ENCODE measurements at regions not wholly inside any gene's neighbourhood (a gene's known extent, or its start where the extent isn't known, plus 50 kb on each side); places are given as distances from the start of the nearest gene placed in this dataset.

DNA sequence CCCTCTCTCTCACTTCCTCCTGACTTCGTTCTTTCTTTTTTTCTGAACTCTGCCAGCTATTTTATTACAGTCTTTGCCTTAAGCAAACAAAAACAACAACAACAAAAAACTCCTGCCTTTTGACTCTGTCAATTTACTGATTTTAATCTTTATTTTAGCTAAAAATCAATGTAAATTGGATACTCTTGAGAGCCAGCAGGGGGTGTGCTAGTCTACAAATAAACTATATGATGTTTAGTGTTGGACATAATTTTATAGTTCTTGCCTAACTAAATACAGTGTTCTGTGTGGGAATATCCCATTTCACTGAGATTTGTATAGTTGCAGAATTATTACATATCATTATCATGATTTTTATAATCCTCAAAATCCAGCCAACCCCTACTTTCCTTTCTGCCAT lies 1199.9 kb upstream of the SPRY2 start:
- no peak for DNase-seq (ENCODE audit: low spot score)

DNA sequence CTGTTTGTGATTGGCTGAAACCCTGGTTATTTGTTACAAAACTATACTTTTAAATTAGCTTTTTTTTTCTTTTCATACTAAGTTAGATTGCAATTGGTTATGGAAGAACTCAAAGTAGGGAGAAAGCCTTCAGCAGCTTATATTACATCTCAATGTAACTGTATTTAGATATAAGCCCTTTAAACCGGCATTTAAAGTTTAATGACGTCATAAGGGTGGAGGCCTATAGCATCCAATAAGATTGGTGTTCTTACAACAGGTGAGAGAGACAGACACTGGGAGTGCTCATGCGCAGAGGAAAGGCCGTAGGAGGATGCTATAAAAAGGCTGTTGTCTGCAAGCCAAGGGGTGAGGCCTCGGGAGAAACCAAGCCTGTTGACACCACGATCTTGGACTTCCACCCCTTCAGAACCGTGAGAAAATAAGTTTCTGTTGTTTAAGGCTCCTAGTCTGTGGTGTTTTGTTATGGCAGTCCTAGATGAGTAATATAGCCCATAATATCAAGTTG lies 1198.8 kb upstream of the SPRY2 start:
- no peak for DNase-seq (ENCODE audit: low spot score)

DNA sequence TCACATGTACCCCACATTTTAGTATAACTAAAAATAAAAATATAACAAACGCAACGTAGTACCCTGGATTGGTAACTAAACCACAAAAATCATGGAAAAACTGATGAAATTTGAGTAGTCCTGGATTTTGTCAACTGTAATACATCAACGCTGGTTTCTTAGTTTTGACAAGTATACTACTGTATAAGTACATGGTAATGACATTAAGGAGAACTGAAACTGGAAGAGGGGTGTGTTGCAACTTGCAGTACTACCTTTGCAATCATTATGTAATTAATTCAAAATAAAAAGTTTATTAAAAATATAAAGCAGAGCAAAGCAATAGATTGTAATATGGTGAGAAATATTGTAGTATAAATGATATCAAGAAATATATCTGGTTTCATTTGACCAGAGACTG lies 1158.0 kb upstream of the SPRY2 start:
- no peak for DNase-seq (ENCODE audit: low spot score)

DNA sequence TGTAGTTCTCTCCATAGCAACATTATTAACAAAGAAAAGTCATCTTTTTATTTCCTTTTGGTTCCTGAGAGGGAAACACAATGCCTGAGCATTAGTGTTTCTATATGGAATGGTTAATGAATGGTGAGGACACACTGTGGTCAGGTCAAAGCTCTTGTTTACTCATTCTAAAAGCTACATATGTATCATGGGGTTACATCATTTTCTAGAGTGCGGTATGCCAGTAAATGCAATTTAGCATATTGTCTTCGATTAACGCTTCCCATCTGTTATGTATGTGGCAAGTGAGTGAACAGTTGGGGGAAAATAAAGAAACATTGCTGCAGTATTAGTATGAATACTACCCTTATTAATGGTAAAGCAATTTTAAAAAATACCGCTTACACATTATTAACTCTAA lies 1152.2 kb upstream of the SPRY2 start:
- peak; percentile 12 for DNase-seq (ENCODE audit: low spot score)

DNA sequence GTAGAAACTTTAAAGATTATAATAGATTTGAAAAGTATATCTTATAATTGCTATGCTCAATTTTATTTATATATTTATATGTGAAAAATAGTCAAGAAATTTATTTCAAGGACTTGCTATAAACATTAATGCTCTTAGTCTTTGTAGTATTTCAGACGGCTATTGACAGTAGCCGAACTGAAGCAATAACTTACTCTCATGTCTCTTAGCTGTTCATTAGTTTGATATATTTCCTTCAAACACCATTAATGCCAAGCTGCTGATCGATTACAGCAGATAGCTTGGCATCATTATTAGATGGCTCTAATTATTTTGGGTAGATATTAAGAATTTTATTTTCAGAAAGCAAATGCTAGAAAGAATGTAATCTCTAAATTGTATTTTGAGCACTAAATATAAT lies 1151.5 kb upstream of the SPRY2 start:
- DNase-seq (ENCODE audit: low spot score): no peak

DNA sequence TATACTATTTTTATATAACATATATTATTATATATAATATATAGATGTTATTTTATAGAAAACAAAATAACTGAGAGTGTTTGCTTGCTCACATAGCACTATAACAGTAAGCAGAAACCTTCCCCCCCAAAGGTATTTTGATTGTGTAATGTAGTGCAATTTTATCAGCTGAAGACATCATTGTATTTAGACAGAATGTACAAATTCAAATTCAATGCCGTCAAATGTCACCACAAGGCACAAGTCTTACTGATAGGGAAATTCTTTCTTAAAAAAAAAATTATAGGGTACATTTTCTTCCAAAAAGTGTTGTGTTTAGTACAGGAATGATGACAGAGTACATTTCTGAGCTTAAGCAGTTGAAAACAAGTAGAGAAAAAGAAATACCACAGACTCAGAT lies 1147.1 kb upstream of the SPRY2 start:
- no peak for DNase-seq (ENCODE audit: low spot score)

DNA sequence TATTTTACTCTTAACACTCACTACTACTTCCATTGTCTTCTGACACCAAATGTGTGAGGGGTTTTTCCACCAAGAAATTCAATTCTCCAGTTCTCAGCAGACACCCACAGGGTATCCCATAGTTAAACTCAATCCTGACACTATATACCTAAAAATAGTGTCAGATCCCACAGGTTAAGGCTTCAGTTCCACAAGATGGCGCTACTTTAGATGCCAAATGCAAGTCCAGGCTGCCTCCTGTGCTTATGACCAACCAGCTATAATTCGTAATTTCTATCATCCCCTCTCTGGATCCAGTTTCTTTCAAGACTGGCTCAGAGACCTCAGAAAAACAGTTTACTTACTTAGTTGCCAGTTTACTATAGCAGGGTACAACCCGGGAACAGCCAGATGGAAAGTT lies 1146.2 kb upstream of the SPRY2 start:
- DNase-seq (ENCODE audit: low spot score): peak; percentile 21

DNA sequence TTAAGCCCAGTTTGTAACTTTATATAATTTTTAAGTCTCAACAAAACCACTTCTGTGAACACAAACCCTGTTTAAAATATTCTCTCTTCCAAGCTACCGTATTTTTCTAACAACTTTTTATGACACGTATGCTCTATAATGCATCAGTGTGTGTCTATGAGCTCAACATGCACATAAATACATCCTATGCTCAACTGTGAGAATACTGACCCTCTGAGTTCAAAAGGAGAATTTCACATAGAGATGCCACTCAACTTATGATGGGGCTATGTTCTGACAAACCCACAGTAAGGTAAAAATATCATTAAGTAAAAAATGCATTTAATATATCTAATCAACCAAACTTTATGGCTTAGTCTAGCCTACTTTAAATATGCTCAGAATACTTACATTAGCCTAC lies 1139.7 kb upstream of the SPRY2 start:
- no peak for DNase-seq (ENCODE audit: low spot score)

DNA sequence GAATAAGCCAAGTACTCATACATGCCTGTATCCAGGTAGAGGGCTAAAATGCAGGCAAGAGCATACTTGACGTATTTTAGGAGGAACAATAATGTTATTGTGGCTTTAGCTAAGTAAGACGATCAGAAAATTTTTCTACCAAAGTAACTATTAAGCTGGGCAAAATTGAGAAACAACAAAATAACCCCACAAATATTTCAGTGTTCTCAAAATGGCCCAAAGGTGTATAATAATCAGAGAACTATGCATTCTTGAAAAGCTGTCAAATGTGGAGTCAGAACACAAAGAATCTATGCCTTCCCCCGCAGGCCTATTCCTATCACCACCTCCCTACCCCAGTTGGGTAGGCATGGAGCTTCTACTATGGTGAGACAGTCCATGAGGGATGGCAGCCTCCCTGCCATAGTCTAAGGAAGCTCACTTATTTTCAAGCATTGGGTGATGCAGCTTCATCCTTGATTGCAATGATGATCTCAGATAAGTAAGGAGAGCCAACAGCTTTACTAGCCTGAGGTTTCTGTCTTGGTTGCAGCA lies 1132.5 kb upstream of the SPRY2 start:
- DNase-seq (ENCODE audit: low spot score): no peak

DNA sequence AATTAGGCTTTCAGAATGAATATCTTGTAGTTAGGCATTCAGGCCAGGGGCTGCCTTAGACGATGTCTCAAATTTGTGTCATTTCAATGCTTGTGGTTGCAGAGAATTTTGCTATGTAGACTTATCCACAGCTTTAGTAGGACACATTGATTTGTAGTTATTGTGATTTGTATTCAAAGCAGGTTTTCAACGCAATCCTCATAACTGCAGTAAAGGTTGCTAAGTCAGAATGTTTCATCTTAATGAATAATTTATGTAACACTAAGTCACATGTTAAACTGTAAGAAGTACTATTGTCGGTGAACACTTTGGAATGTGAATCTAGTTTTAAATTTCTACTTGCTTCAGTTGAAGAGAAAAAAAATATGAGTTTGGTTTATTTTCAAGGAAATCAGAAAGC lies 1117.2 kb upstream of the SPRY2 start:
- no peak for DNase-seq (ENCODE audit: low spot score)

DNA sequence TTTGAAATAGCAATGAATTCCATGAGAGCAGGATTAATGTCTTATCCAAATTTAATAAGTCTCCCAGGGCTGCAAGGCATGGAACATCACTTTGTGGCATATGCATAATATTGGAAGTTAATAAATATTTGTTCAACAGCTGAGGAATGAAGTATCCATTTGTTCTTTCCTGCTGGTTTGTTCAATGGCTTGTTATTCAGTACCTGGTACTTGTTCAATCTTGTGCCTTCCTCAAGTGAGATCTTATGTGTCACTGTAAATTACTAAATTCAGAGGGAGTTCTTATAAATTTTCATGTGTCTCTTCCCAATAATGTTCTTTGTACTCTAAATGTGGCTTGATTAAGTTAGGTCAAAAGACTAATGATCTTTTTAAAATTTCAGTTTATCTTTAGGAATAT lies 1105.5 kb upstream of the SPRY2 start:
- DNase-seq (ENCODE audit: low spot score): no peak

DNA sequence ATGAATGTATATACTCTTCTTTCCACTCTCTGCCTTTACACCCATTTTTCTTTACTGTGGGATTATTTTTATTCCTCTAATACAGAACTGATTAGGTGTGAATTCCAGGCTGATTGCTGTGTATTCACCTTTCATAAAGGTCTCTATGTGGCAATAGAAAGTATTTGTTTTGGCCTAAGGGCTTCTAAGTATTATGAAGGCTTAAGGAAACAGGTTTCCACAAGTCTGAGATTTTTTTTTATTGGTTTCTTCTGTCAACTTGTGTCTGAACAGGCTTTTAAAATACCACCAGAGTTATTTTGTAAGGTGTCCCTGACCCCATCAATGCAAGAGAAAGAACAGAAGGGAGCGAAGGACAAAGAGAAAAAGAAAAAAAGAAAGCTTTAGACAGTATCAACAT lies 1102.0 kb upstream of the SPRY2 start:
- DNase-seq (ENCODE audit: low spot score): no peak

DNA sequence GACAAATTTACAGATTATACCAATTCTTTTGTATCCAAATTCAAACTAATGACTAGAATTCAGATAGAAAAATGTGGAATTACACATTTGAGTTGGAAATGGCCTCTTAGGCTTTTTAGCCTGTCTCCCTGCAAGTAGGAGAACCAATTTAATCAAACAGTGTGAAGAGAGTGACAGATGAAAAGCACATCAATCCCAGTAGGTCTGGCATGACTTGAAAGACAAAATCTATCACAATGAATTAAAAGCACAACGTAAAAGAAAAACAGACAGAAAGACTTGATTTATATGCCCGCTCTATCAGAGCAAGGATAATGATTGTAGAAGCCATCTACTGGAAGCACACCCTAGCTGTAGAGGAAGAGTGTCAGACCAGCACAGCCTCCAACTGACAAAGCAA lies 1084.4 kb upstream of the SPRY2 start:
- DNase-seq (ENCODE audit: low spot score): no peak

DNA sequence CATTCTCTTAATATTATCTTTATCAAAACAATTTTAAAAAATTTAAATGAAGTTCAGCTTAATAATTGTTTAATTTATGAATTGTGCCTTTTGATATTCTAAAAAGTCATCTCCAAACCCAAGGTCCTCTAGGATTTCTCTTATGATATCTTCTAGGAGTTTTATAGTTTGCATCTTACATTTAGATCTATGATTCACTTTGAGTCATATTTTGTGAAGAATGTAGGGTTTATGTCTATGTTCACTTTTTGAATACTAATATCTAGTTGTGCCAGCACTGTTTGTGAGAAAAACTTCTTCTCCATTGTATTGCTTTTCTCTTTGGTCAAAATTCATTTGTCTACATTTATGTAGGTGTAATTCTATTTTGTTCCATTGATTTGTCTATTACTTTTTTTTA lies 1068.4 kb upstream of the SPRY2 start:
- no peak for DNase-seq (ENCODE audit: low spot score)

DNA sequence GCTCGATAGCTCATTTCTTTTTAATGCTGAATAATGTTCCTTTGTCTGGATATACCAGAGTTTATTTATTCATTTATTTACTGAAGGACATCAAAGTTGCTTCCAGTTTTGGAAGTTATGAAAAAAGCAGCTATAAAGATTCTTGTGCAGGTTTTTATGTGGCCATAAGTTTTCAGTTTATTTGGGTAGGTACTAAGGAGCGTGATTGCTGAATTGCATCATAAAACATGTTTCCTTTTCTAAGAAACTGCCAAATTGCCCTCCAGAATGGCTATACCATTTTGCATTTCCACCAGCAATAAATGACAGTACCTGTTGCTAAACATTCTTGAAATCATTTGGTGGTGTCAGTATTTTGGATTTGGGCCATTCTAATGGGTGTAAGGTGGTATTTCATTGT lies 1067.7 kb upstream of the SPRY2 start:
- no peak for DNase-seq (ENCODE audit: low spot score)

DNA sequence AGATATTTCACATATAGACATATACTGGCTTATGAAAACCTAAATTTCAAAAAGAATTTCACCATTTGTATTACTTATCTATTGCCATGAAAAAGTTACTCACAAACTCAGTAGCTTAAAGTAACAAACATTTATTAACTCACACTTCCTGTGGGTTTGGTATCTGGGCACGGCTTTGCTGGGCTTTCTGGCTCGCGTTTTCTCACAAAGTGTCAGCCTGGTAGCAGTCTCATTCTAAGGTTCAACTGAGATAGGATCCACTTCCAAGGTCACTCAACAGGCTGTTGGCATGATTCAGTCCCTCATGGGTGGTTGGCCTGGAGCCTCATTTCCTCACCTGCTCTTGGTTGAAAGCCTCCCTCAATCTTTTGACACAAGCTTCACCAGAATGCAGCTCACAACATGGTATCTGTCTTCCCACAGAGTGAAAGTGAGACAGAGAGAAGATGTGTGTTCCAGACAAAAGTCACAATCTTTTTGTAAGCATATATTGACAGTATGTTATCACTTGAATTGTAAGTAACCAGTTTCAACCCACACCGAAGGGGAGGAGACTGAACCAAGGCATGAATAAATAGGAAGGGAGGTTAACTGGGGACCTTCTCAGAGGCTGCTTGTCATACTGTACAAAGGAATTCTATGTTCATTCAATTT lies 1065.8 kb upstream of the SPRY2 start:
- no peak for DNase-seq (ENCODE audit: low spot score)

DNA sequence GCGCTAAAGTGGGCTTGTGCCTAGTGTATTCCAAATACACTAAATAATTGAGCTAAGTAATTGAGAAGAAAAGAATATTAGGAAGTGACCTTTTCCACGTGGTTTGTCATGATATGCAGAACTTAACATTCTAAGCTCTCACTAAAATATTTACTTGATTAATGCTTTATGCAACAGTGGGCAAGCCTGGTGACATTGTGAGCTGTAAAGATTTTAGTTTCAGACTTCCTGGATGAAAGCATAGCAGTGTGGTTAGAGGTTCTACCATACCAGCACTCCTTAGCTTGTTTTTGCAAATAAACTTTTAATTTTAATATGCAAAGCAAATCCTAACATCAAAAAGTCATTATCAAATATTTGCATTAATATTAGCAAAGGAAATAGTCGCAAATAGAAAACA lies 1065.1 kb upstream of the SPRY2 start:
- DNase-seq (ENCODE audit: low spot score): no peak

DNA sequence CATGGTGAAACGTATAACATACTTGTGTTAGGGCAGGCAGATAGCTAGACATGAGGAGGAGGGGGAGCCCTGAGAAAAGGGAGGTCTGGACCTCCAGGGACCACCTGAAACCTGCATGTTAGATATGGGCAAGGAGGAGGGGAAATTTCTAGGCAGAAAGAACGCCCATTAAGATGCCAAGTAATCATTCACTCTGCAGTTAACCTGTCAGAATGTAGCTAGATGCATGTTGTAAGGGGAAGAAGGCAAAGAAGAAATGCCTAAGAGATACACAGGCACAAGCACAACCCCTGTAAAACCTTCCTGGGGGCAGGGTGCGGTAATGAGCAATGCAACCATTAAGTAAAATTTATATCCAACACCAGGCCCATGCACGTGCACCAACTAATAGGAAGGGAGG lies 1055.3 kb upstream of the SPRY2 start:
- no peak for DNase-seq (ENCODE audit: low spot score)

DNA sequence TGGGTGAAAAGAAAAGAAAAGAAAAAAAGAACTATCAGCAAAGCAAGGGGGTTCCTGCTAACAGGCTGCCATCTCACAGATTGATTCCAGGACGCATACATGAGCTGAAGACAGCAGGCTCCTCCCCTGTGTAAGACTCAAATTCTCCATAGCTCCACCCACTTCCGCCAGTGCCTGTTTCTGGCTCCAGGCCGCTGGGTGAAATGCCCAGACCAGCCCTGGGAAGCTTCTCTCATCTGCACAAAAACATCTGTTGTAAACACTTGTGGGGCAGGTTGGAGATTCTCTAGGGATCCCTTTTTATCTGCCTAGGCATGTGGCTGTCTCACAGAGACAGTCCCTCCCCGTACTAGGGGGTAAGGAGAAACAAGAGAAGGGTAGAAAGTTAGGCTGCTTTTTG lies 1054.4 kb upstream of the SPRY2 start:
- DNase-seq (ENCODE audit: low spot score): no peak

DNA sequence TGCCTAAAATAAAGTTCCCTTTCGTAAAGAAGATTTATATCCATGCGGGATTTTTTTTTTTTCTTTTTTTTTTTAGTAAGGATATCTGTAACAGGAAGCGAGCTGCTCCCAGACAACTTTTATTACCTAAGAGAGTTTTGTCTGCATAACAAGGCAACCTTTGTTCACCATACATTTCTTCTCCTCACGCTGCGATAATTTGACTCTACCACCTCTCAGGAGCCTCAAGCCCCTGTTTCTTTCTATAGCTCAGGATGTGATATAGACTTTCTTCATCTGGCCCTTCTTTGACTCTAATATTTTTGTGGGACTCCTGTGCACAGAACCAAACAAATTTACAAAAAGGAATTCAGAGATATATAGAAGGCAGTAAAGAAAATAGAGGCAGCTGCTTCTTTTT lies 1053.7 kb upstream of the SPRY2 start:
- DNase-seq (ENCODE audit: low spot score): no peak

DNA sequence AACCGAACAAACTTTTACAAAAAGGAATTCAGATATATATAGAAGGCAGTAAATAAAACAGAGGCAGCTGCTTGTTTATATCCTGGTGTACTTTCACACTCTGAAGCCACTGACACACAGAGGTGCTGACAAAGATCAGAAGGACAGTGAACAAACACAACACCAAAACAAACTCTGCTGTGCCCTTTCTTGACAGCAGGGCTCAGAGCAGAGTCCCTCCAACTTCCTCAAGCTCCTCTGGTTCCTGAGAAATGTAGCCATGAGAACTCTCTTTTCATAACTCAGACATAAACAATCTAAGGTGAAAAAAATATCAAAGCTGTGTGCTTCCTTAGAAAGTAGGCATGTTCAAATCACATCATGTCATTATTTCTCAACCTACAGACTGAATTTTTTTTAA lies 1052.8 kb upstream of the SPRY2 start:
- DNase-seq (ENCODE audit: low spot score): no peak

DNA sequence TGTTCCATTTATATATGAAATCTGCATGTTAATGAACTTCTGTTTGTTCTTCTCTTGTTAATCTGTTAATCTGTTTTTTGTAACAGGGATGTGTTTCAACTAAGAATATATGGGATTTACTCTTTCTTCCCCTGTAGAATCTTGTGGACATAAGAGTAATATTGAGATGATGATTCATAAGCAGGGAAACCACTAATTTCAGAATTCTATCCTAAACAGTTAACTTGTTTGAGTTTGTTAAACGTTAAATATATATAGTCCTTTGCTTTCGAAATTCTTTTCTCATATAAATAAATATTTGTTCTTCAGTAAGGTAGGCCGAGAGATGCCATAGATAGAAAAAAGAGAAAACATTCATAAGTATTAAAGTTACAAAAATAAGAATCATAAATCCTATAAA lies 1052.2 kb upstream of the SPRY2 start:
- DNase-seq (ENCODE audit: low spot score): no peak

DNA sequence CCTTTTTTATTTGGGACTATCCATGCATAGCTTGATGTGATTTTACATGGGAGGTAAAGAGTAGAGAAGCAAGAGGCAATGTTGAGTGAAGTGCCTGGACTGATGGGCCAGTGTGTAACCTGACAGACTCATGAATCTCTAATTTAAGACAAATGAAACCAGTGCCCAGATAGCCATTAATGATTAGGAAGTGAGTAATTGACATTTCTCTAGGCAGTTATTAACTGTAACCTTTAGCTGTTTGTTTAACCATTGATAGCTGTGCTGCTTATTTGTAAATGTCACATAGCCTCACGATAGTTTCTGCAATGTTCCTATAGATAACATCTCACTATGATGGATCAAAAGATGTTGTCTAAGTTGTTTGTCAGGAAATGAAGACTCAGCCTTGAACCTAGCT lies 1047.5 kb upstream of the SPRY2 start:
- DNase-seq (ENCODE audit: low spot score): no peak

DNA sequence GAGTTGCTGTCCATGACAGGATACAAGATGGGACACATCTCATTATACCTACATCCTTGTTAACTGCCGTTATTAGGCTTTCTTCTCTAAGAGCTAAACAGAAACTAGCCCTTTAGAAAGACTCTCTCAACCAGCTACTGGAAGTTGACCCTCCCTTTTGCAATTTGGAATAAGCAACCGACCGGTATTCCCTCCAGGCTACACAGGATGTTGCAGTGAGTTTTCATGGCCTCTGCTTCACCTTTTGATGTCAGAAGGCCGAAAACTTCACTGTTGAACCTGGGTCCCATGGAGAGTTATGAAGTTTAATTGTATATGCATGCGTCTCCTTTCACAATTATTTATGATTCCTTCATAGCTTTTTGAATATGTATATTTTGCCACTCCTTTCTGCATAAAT lies 1042.5 kb upstream of the SPRY2 start:
- no peak for DNase-seq (ENCODE audit: low spot score)

DNA sequence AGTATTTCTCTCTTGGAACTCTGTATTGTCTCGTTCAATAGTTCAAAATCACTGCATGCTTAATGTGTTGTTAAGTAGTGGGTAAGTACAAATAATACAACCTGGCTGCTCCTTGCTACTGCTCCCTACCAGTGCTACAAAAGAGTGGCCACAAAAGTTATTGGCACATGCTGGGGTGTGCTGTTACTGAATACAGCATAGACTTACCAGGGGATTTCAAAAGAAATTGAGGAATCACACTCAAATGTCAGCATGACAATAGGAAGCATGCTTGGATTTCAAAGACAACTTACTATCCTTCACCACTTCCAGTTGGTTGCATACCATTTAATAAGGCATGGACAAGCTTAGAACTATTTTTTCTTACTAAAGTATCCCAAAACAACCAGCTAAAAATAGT lies 1041.3 kb upstream of the SPRY2 start:
- DNase-seq (ENCODE audit: low spot score): no peak

Measured in HuH-7 (cell line).